GM18858 (cell line): ENCODE measurements at regions not wholly inside any gene's neighbourhood (a gene's known extent, or its start where the extent isn't known, plus 50 kb on each side); places are given as distances from the start of the nearest gene placed in this dataset.
"Not testable (repeated sequence)": the region's sequence is repeated elsewhere in the genome, so short reads cannot be mapped to it uniquely, and the experiment has no call there.

ENCODE experiments used
- ATAC-seq: cut with Tn5 transposase; IDR thresholded peaks from one replicate; pipeline ENCODE4 v1.9.1; 2021; ENCODE audit not compliant: unreplicated experiment

- ATAC-seq: no peak
Observed at GRCh38 chr2:78780864-78781583, 244.5 kb upstream of the REG3G start.

- no peak for ATAC-seq
Observed at GRCh38 chr2:78782196-78782595, 243.3 kb upstream of the REG3G start.

GRCh38 chr2:78811955-78812610 is 213.4 kb upstream of the REG3G start:
- no peak for ATAC-seq

- ATAC-seq: no peak
Observed at GRCh38 chr2:78814331-78814986, 211.0 kb upstream of the REG3G start.

GRCh38 chr2:78817430-78817829 is 208.1 kb upstream of the REG3G start:
- ATAC-seq: no peak

GRCh38 chr2:78832481-78832880 is 193.0 kb upstream of the REG3G start:
- no peak for ATAC-seq

- no peak for ATAC-seq
Observed at GRCh38 chr2:78839259-78839658, 186.2 kb upstream of the REG3G start.

- ATAC-seq: not testable (repeated sequence)
Observed at GRCh38 chr2:78840311-78840710, 185.2 kb upstream of the REG3G start.

GRCh38 chr2:78845664-78846185 is 179.8 kb upstream of the REG3G start:
- ATAC-seq: no peak

GRCh38 chr2:78861546-78861945 is 164.0 kb upstream of the REG3G start:
- peak; percentile 67 for ATAC-seq

- no peak for ATAC-seq
Observed at GRCh38 chr2:78864205-78864604, 161.3 kb upstream of the REG3G start.

GRCh38 chr2:78865667-78866066 is 159.8 kb upstream of the REG3G start:
- ATAC-seq: no peak

- no peak for ATAC-seq
Observed at GRCh38 chr2:78870343-78870967, 155.0 kb upstream of the REG3G start.

GRCh38 chr2:78873526-78873925 is 152.0 kb upstream of the REG3G start:
- ATAC-seq: no peak

- no peak for ATAC-seq
Observed at GRCh38 chr2:78876316-78876688, 149.2 kb upstream of the REG3G start.

- ATAC-seq: no peak
Observed at GRCh38 chr2:78887446-78887845, 138.1 kb upstream of the REG3G start.

GRCh38 chr2:78890935-78891334 is 134.6 kb upstream of the REG3G start:
- ATAC-seq: no peak

- no peak for ATAC-seq
Observed at GRCh38 chr2:78892295-78892694, 133.2 kb upstream of the REG3G start.

- no peak for ATAC-seq
Observed at GRCh38 chr2:78895022-78895421, 130.5 kb upstream of the REG3G start.

- no peak for ATAC-seq
Observed at GRCh38 chr2:78896536-78896935, 129.0 kb upstream of the REG3G start.

GRCh38 chr2:78907089-78907488 is 118.4 kb upstream of the REG3G start:
- no peak for ATAC-seq

- ATAC-seq: no peak
Observed at GRCh38 chr2:78908973-78909372, 116.5 kb upstream of the REG3G start.
